ENCODE measurements at regions not wholly inside any gene's neighbourhood (a gene's known extent, or its start where the extent isn't known, plus 50 kb on each side); places are given as distances from the start of the nearest gene placed in this dataset.

GRCh38 chrX:22760513-22761057 is 239.2 kb upstream of the DDX53 start:
- Mint-ChIP-seq H3K36me3 (ENCODE audit: low read depth) (no peaks in the 10 kb centered on the region), H3K27me3 (ENCODE audit: insufficient read depth) (no peaks in the 10 kb centered on the region), H3K4me3 (no peak overlapping the region), H3K27ac (no peak overlapping the region), H3K9me3 (no peaks in the 10 kb centered on the region), H3K4me1 (peaks cover 3% of the 10 kb centered on the region)
- no peaks in the 10 kb centered on the region for H3K27me3 ChIP-seq (ENCODE audit: control insufficient read depth, insufficient read depth, low read length, poor library complexity, severe bottlenecking)
- no peaks in the 10 kb centered on the region for H3K9me3 ChIP-seq (ENCODE audit: control insufficient read depth, low read length)
- H3K4me1 ChIP-seq (ENCODE audit: control insufficient read depth, insufficient read depth, low read length) = no peaks in the 10 kb centered on the region
- H3K9ac ChIP-seq (ENCODE audit: extremely low read depth, low read length, poor library complexity, severe bottlenecking) = no peak overlapping the region
- TF ChIP-seq CTCF (conservative IDR thresholded peaks at IDR 0.05) = peak; percentile 62
- DNase-seq = no peak
- no peak overlapping the region for H3K4me3 ChIP-seq (ENCODE audit: low read length)
- H3K27ac ChIP-seq (ENCODE audit: low read depth, low read length) = no peak overlapping the region
- H3K36me3 ChIP-seq (ENCODE audit: control insufficient read depth, insufficient read depth, low read length) = no peaks in the 10 kb centered on the region

- Histone ChIP-seq H3K4me1 (ENCODE audit: control insufficient read depth, insufficient read depth, low read length) (no peaks in the 10 kb centered on the region), H3K27ac (ENCODE audit: low read depth, low read length) (no peak overlapping the region), H3K27me3 (ENCODE audit: control insufficient read depth, insufficient read depth, low read length, poor library complexity, severe bottlenecking) (no peaks in the 10 kb centered on the region), H3K9me3 (ENCODE audit: control insufficient read depth, low read length) (no peaks in the 10 kb centered on the region), H3K36me3 (ENCODE audit: control insufficient read depth, insufficient read depth, low read length) (no peaks in the 10 kb centered on the region), H3K9ac (ENCODE audit: extremely low read depth, low read length, poor library complexity, severe bottlenecking) (no peak overlapping the region), H3K4me3 (ENCODE audit: low read length) (no peak overlapping the region)
- no peak for TF ChIP-seq CTCF (conservative IDR thresholded peaks at IDR 0.05)
- Mint-ChIP-seq H3K36me3 (ENCODE audit: low read depth) (peaks cover 3% of the 10 kb centered on the region), H3K27me3 (ENCODE audit: insufficient read depth) (peaks cover 5% of the 10 kb centered on the region), H3K27ac (no peak overlapping the region), H3K9me3 (peaks cover 9% of the 10 kb centered on the region), H3K4me3 (no peak overlapping the region), H3K4me1 (peaks cover 5% of the 10 kb centered on the region)
- 91% methylated on average over 2 of the region's 2 CpGs; no CpG with 5 or more reads in 1 of the 2 experiments for WGBS, 2 experiments (ENCODE audit: insufficient coverage in 1 of 2, insufficient read length in 1 of 2)
- DNase-seq = no peak
Measured at GRCh38 chrX:22788221-22788620, 211.5 kb upstream of the DDX53 start.

GRCh38 chrX:22795671-22796070 is 204.1 kb upstream of the DDX53 start:
- Mint-ChIP-seq H3K36me3 (ENCODE audit: low read depth) (no peaks in the 10 kb centered on the region), H3K4me1 (no peaks in the 10 kb centered on the region), H3K27ac (no peak overlapping the region), H3K27me3 (ENCODE audit: insufficient read depth) (no peaks in the 10 kb centered on the region), H3K9me3 (peaks cover 9% of the 10 kb centered on the region), H3K4me3 (no peak overlapping the region)
- H3K4me3 ChIP-seq (ENCODE audit: low read length) = no peak overlapping the region
- H3K27ac ChIP-seq (ENCODE audit: low read depth, low read length) = no peak overlapping the region
- H3K9me3 ChIP-seq (ENCODE audit: control insufficient read depth, low read length) = no peaks in the 10 kb centered on the region
- no peaks in the 10 kb centered on the region for H3K4me1 ChIP-seq (ENCODE audit: control insufficient read depth, insufficient read depth, low read length)
- no peak for DNase-seq
- H3K36me3 ChIP-seq (ENCODE audit: control insufficient read depth, insufficient read depth, low read length) = no peaks in the 10 kb centered on the region
- no peak overlapping the region for H3K9ac ChIP-seq (ENCODE audit: extremely low read depth, low read length, poor library complexity, severe bottlenecking)
- no peak for TF ChIP-seq CTCF (conservative IDR thresholded peaks at IDR 0.05)
- WGBS, 2 experiments (ENCODE audit: insufficient coverage in 1 of 2, insufficient read length in 1 of 2) = 96 to 100% methylated on average over 2 to 5 of the region's 5 CpGs
- H3K27me3 ChIP-seq (ENCODE audit: control insufficient read depth, insufficient read depth, low read length, poor library complexity, severe bottlenecking) = no peaks in the 10 kb centered on the region
